Ovary (tissue), 3 donors: ENCODE measurements at regions not wholly inside any gene's neighbourhood (a gene's known extent, or its start where the extent isn't known, plus 50 kb on each side); places are given as distances from the start of the nearest gene placed in this dataset.

ENCODE experiments used
- EP300 ChIP-seq: sonication (generic); formaldehyde crosslinking; IDR thresholded peaks from one replicate; pipeline ENCODE4 v1.6.1; 2017; ENCODE audit warnings: antibody characterized with exemption
- POLR2A ChIP-seq: fragments of 450-650 bp; IDR thresholded peaks from one replicate; pipeline ENCODE4 v1.6.1; 2017; ENCODE audit warnings: antibody characterized with exemption, mild to moderate bottlenecking, moderate library complexity
- TF ChIP-seq, protein P1 (sequence below), 3 donors: fragments of 450-650 bp in 2 of 3; fragments of 200-600 bp in 1 of 3; IDR thresholded peaks; one replicate each; pipeline versions ENCODE4 v1.5.1 to v1.8.0; 2016 to 2022; ENCODE audit warnings: antibody characterized with exemption in 3 of 3, mild to moderate bottlenecking in 1 of 3
- donor health status: DM: no; HTN: no; CAD: no.

GRCh38 chr2:230642966-230643365 lies 69.7 kb upstream of the CAB39 start:
- no peak for TF ChIP-seq POLR2A
- TF ChIP-seq, protein P1, sequence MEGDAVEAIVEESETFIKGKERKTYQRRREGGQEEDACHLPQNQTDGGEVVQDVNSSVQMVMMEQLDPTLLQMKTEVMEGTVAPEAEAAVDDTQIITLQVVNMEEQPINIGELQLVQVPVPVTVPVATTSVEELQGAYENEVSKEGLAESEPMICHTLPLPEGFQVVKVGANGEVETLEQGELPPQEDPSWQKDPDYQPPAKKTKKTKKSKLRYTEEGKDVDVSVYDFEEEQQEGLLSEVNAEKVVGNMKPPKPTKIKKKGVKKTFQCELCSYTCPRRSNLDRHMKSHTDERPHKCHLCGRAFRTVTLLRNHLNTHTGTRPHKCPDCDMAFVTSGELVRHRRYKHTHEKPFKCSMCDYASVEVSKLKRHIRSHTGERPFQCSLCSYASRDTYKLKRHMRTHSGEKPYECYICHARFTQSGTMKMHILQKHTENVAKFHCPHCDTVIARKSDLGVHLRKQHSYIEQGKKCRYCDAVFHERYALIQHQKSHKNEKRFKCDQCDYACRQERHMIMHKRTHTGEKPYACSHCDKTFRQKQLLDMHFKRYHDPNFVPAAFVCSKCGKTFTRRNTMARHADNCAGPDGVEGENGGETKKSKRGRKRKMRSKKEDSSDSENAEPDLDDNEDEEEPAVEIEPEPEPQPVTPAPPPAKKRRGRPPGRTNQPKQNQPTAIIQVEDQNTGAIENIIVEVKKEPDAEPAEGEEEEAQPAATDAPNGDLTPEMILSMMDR (IDR thresholded peaks at IDR 0.05), result no peak
- no peak for TF ChIP-seq EP300
